PC-9 (cell line): ENCODE measurements at regions not wholly inside any gene's neighbourhood (a gene's known extent, or its start where the extent isn't known, plus 50 kb on each side); places are given as distances from the start of the nearest gene placed in this dataset.

Experiments used
- BruUV-seq: library from RNA; stranded (reverse); fragments of 400-500 nt; replicated peaks from 2 replicates; lab custom pipeline; 2021; lab: Mats Ljungman, UMichigan
- CTCF ChIA-PET: fragments of 300-600 bp; sonication (Branson Sonifier 250); formaldehyde crosslinking; loops from one replicate; lab custom pipeline; 2022; ENCODE audit warnings: antibody characterized with exemption; lab: Charles Lee
- POLR2A ChIA-PET: fragments of 300-600 bp; sonication (Branson Sonifier 250); formaldehyde crosslinking; loops from one replicate; lab custom pipeline; 2022; ENCODE audit warnings: antibody characterized with exemption; ENCODE audit not compliant: unreplicated experiment; lab: Charles Lee
- DNase-seq, 2 experiments: peaks; one replicate each; pipeline versions ENCODE4 v3.0.0 to v3.0.0-alpha.2; 2015 to 2022; ENCODE audit warnings: mixed read lengths in 1 of 2
- H2AFZ ChIP-seq: fragments of 200-600 bp; sonication (generic); 2 replicates; pipeline ENCODE4 v1.8.1; 2017; ENCODE audit warnings: antibody characterized with exemption
- H3F3A ChIP-seq: fragments of 200-600 bp; sonication (generic); 2 replicates; pipeline ENCODE4 v1.8.1; 2017; ENCODE audit warnings: antibody characterized with exemption, mild to moderate bottlenecking, low read depth; ENCODE audit not compliant: insufficient read depth
- H3K27ac ChIP-seq: fragments of 200-600 bp; sonication (generic); 2 replicates; pipeline ENCODE4 v1.6.1; 2016; ENCODE audit warnings: mixed run types
- H3K27me3 ChIP-seq: fragments of 200-600 bp; sonication (generic); 2 replicates; pipeline ENCODE4 v1.6.1; 2016; ENCODE audit warnings: low read depth, mixed run types; ENCODE audit not compliant: insufficient read depth
- H3K36me3 ChIP-seq: fragments of 200-600 bp; sonication (generic); 2 replicates; pipeline ENCODE4 v1.6.1; 2016; ENCODE audit warnings: low read depth, mixed run types
- H3K4me1 ChIP-seq: fragments of 200-600 bp; sonication (generic); replicated peaks from 2 replicates; pipeline ENCODE4 v1.6.1; 2016; ENCODE audit warnings: mixed run types; ENCODE audit not compliant: insufficient read depth
- H3K4me2 ChIP-seq: fragments of 200-600 bp; sonication (generic); 2 replicates; pipeline ENCODE4 v1.6.1; 2017; ENCODE audit warnings: mixed run types
- H3K4me3 ChIP-seq: fragments of 200-600 bp; sonication (generic); 2 replicates; pipeline ENCODE4 v1.6.1; 2016; ENCODE audit warnings: mixed run types
- H3K79me2 ChIP-seq: fragments of 200-600 bp; sonication (generic); 2 replicates; pipeline ENCODE4 v1.6.1; 2017; ENCODE audit warnings: low read depth, mixed run types
- H3K9me2 ChIP-seq: fragments of 200-600 bp; sonication (generic); 2 replicates; pipeline ENCODE4 v1.8.1; 2017; ENCODE audit warnings: mild to moderate bottlenecking; ENCODE audit not compliant: insufficient read depth
- H3K9me3 ChIP-seq: fragments of 200-600 bp; sonication (generic); 2 replicates; pipeline ENCODE4 v1.8.1; 2016; ENCODE audit warnings: low read depth; ENCODE audit not compliant: insufficient read depth
- H4K20me1 ChIP-seq: fragments of 200-600 bp; sonication (generic); 2 replicates; pipeline ENCODE4 v1.8.1; 2017; ENCODE audit not compliant: insufficient read depth
- CTCF ChIP-seq: fragments of 200-600 bp; sonication (generic); conservative IDR thresholded peaks from 2 replicates; pipeline ENCODE4 v1.6.1; 2017; ENCODE audit warnings: mixed run types, antibody characterized with exemption, mild to moderate bottlenecking, moderate library complexity
- EZH2 ChIP-seq: fragments of 200-600 bp; sonication (generic); IDR thresholded peaks from 2 replicates; pipeline ENCODE4 v1.8.0; 2017; ENCODE audit warnings: antibody characterized with exemption, low read depth
- intact Hi-C: fragments of 100-400 bp; cut with micrococcal nuclease; formaldehyde crosslinking; loops from one replicate; pipeline ENCODE4 v1.10.0; 2022; ENCODE audit not compliant: unreplicated experiment

DNA sequence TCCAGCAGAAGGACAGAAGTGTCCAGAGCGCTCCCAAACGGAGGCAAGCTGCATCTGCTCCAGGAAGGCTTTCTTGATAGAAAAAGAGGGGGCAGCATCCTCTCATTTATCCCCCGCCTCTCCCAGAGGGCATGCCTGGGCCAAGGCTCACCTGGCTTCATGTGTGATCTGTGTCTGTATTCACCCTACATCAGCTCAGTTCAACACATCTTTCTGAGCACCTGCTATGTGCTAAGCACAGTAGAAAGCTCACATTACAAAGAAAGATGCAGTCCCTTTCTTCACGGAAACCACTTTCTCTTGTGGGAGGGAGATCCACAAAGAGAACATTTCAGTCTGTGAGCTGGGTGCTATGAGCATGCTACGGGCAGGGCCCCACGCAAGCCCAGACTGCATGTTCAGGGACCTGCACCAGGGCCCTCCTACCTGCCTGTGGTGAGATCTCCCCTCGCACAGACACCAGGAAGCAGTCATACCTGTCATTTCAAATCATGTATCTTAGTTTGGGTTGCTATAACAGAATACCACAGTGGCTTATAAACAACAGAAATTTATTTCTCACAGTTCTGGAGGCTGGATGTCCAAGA is 90.7 kb downstream of the PDCL3 start:
- H3F3A ChIP-seq, result no peaks in the 10 kb centered on the region
- H4K20me1 ChIP-seq, result no peaks in the 10 kb centered on the region
- no peaks in the 10 kb centered on the region for H3K9me3 ChIP-seq
- no TSS peak for BruUV-seq
- no peak for DNase-seq
- H2AFZ ChIP-seq, result no peak overlapping the region
- H3K9me2 ChIP-seq, result no peaks in the 10 kb centered on the region
- no peak overlapping the region for H3K4me2 ChIP-seq
- CTCF ChIA-PET, result no interaction called here
- POLR2A ChIA-PET, result no interaction called here
- H3K27ac ChIP-seq, result no peak overlapping the region
- H3K4me3 ChIP-seq, result no peak overlapping the region
- no peak for TF ChIP-seq EZH2
- no peak for TF ChIP-seq CTCF
- intact Hi-C loops, result no loop called here
- H3K79me2 ChIP-seq, result no peaks in the 10 kb centered on the region
- no peaks in the 10 kb centered on the region for H3K36me3 ChIP-seq
- H3K27me3 ChIP-seq, result no peaks in the 10 kb centered on the region
- peaks cover 13% of the 10 kb centered on the region; the same call in 1 of the 2 replicates for H3K4me1 ChIP-seq

DNA sequence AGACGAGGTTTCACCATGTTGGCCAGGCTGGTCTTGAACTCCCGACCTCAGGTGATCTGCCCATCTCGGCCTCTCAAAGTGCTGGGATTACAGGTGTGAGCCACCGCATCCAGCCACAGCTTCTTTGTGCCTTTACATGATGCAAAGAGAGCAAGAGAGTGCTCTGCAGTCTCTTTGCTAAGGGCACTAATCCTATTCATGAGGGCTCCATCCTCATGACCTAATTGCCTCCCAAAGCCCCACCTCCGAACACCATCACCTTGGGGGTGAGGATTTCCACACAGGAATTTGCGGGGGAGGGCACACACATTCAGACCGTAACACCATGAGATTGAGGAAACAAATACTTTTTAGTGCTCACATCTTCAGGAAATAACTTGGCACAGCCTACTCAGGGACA is 91.8 kb downstream of the PDCL3 start:
- intact Hi-C loops, result no loop called here

DNA sequence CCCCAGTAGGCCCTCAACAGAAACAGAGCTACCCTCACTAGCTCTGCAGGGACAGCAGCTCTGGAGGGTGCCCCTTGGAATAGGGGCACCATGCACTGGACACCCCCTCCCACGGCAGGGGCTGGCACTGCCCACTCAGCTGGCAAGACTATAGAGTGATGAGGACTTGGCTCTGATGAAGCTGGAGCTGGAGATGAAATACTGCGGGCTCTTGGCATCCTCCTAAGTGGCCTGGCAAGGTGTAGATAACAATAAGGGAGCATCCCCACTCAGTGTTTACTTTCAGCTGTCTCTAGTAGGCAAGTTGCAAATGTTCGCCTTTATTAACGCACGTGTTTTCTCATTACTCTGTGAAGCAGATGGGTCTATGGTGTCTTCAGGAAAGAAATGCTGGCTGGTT is 92.7 kb downstream of the PDCL3 start:
- H3K36me3 ChIP-seq, result no peaks in the 10 kb centered on the region
- H3K4me2 ChIP-seq, result peak overlapping the region; percentile 50
- no peak overlapping the region for H3K4me3 ChIP-seq
- no TSS peak for BruUV-seq
- no peaks in the 10 kb centered on the region for H3F3A ChIP-seq
- POLR2A ChIA-PET, result no interaction called here
- H3K27ac ChIP-seq, result no peak overlapping the region
- H3K9me2 ChIP-seq, result no peaks in the 10 kb centered on the region
- H3K79me2 ChIP-seq, result no peaks in the 10 kb centered on the region
- H2AFZ ChIP-seq, result no peak overlapping the region
- no peaks in the 10 kb centered on the region for H4K20me1 ChIP-seq
- no peaks in the 10 kb centered on the region for H3K27me3 ChIP-seq
- TF ChIP-seq CTCF, result no peak
- TF ChIP-seq EZH2, result no peak
- H3K9me3 ChIP-seq, result no peaks in the 10 kb centered on the region
- DNase-seq, result no peak
- intact Hi-C loops, result no loop called here
- peaks cover 13% of the 10 kb centered on the region; the same call in 1 of the 2 replicates for H3K4me1 ChIP-seq
- CTCF ChIA-PET, result interaction anchor here (0.7 kb wide), 1 partner anchor 12 kb away, joined by 3 read pairs; no protein-coding TSS in a partner anchor

More for the DNA sequence above, 91.8 kb downstream of the PDCL3 start:
- Histone ChIP-seq H3K27ac (no peak overlapping the region), H3K79me2 (no peaks in the 10 kb centered on the region), H3K4me1 (peaks cover 13% of the 10 kb centered on the region; the same call in 1 of the 2 replicates), H3K27me3 (no peaks in the 10 kb centered on the region), H3K36me3 (no peaks in the 10 kb centered on the region), H4K20me1 (no peaks in the 10 kb centered on the region), H2AFZ (no peak overlapping the region), H3K4me3 (no peak overlapping the region), H3K9me2 (no peaks in the 10 kb centered on the region), H3K4me2 (no peak overlapping the region), H3K9me3 (no peaks in the 10 kb centered on the region), H3F3A (no peaks in the 10 kb centered on the region)
- CTCF ChIA-PET, result interaction anchor here (0.7 kb wide), 1 partner anchor 216 kb away, joined by 3 read pairs; no protein-coding TSS in a partner anchor
- POLR2A ChIA-PET, result no interaction called here
- no TSS peak for BruUV-seq
- TF ChIP-seq CTCF, result no peak
- TF ChIP-seq EZH2, result no peak
- DNase-seq, result no peak
